HEK293 (cell line): ENCODE measurements at regions not wholly inside any gene's neighbourhood (a gene's known extent, or its start where the extent isn't known, plus 50 kb on each side); places are given as distances from the start of the nearest gene placed in this dataset.

Experiments
- RBAK ChIP-seq: fragments of 450-650 bp; formaldehyde crosslinking; IDR thresholded peaks from 2 replicates; pipeline ENCODE4 v1.5.1; 2016; ENCODE audit warnings: missing biosample characterization, missing genetic modification characterization
- SCRT1 ChIP-seq: fragments of 450-650 bp; formaldehyde crosslinking; IDR thresholded peaks from 2 replicates; pipeline ENCODE4 v1.5.1; 2016; ENCODE audit warnings: missing biosample characterization, missing genetic modification characterization, borderline replicate concordance
- SETDB1 ChIP-seq: IDR thresholded peaks from one replicate; pipeline ENCODE4 v1.6.1; 2017; ENCODE audit warnings: mild to moderate bottlenecking, low read length, moderate library complexity, mixed read lengths; ENCODE audit not compliant: insufficient read length
- ZBTB20 ChIP-seq: fragments of 450-650 bp; formaldehyde crosslinking; IDR thresholded peaks from 2 replicates; pipeline ENCODE4 v1.5.1; 2016; ENCODE audit warnings: missing biosample characterization, missing genetic modification characterization
- ZNF10 ChIP-seq: fragments of 450-650 bp; formaldehyde crosslinking; IDR thresholded peaks from 2 replicates; pipeline ENCODE4 v1.5.1; 2017; ENCODE audit warnings: missing biosample characterization, missing genetic modification characterization
- ZNF274 ChIP-seq, 2 experiments: fragments of 200-500 bp in 1 of 2; fragments of 450-650 bp in 1 of 2; sonication (Bioruptor generic) in 1 of 2; formaldehyde crosslinking in 1 of 2; IDR thresholded peaks; 2 replicates each; pipeline versions ENCODE4 v1.5.1 to v1.6.1; 2014 to 2016; ENCODE audit warnings: borderline replicate concordance in 1 of 2, inconsistent platforms in 1 of 2, low read length in 1 of 2, missing biosample characterization in 1 of 2, missing genetic modification characterization in 1 of 2
- ZNF777 ChIP-seq: fragments of 450-650 bp; formaldehyde crosslinking; IDR thresholded peaks from 2 replicates; pipeline ENCODE4 v1.5.1; 2017; ENCODE audit warnings: missing biosample characterization, missing genetic modification characterization, borderline replicate concordance
- TF ChIP-seq, protein P1 (sequence below): fragments of 450-650 bp; formaldehyde crosslinking; IDR thresholded peaks from 2 replicates; pipeline ENCODE4 v1.5.1; 2016; ENCODE audit warnings: missing biosample characterization, missing genetic modification characterization
- TF ChIP-seq, protein P2 (sequence below): fragments of 450-650 bp; formaldehyde crosslinking; conservative IDR thresholded peaks from 2 replicates; pipeline ENCODE4 v1.5.1; 2016; ENCODE audit warnings: low read depth, missing biosample characterization, missing genetic modification characterization
- TF ChIP-seq, protein P3 (sequence below): fragments of 450-650 bp; formaldehyde crosslinking; IDR thresholded peaks from 2 replicates; pipeline ENCODE4 v1.5.1; 2017; ENCODE audit warnings: missing biosample characterization, missing genetic modification characterization

DNA sequence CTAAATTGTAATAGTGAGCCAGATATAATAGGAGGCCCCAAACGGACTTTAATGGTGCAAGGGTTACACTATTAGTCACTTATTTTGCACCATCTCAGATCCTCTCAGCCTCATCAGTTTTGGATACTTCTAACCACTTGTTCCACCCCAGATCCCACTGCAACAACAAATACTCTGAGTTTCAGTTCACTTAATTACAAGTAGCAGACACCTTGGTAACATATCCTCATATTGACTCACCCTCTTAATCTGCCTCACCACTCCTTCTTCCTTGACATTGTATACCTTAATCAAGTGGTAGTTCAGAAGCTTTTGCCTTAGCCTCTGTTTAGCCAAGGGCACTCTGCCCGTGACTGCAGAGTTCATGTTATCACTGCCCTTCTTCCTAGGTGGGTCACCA lies 256.1 kb upstream of the UBASH3B start:
- TF ChIP-seq, protein P1, sequence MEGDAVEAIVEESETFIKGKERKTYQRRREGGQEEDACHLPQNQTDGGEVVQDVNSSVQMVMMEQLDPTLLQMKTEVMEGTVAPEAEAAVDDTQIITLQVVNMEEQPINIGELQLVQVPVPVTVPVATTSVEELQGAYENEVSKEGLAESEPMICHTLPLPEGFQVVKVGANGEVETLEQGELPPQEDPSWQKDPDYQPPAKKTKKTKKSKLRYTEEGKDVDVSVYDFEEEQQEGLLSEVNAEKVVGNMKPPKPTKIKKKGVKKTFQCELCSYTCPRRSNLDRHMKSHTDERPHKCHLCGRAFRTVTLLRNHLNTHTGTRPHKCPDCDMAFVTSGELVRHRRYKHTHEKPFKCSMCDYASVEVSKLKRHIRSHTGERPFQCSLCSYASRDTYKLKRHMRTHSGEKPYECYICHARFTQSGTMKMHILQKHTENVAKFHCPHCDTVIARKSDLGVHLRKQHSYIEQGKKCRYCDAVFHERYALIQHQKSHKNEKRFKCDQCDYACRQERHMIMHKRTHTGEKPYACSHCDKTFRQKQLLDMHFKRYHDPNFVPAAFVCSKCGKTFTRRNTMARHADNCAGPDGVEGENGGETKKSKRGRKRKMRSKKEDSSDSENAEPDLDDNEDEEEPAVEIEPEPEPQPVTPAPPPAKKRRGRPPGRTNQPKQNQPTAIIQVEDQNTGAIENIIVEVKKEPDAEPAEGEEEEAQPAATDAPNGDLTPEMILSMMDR (tag by site-specific recombination): no peak
- no peak for TF ChIP-seq ZNF10 (tag by site-specific recombination)
- TF ChIP-seq, protein P2, sequence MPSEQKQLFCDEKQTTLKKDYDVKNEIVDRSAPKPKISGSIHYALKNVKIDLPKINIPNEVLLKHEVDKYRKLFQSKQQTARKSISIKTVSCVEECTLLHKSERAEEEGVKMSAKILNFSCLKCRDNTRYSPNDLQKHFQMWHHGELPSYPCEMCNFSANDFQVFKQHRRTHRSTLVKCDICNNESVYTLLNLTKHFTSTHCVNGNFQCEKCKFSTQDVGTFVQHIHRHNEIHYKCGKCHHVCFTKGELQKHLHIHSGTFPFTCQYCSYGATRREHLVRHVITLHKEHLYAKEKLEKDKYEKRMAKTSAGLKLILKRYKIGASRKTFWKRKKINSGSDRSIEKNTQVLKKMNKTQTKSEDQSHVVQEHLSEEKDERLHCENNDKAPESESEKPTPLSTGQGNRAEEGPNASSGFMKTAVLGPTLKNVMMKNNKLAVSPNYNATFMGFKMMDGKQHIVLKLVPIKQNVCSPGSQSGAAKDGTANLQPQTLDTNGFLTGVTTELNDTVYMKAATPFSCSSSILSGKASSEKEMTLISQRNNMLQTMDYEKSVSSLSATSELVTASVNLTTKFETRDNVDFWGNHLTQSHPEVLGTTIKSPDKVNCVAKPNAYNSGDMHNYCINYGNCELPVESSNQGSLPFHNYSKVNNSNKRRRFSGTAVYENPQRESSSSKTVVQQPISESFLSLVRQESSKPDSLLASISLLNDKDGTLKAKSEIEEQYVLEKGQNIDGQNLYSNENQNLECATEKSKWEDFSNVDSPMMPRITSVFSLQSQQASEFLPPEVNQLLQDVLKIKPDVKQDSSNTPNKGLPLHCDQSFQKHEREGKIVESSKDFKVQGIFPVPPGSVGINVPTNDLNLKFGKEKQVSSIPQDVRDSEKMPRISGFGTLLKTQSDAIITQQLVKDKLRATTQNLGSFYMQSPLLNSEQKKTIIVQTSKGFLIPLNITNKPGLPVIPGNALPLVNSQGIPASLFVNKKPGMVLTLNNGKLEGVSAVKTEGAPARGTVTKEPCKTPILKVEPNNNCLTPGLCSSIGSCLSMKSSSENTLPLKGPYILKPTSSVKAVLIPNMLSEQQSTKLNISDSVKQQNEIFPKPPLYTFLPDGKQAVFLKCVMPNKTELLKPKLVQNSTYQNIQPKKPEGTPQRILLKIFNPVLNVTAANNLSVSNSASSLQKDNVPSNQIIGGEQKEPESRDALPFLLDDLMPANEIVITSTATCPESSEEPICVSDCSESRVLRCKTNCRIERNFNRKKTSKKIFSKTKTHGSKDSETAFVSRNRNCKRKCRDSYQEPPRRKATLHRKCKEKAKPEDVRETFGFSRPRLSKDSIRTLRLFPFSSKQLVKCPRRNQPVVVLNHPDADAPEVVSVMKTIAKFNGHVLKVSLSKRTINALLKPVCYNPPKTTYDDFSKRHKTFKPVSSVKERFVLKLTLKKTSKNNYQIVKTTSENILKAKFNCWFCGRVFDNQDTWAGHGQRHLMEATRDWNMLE: no peak
- TF ChIP-seq ZNF274 (IDR thresholded peaks at IDR 0.05; ENCODE audit: low read length): no peak
- no peak for TF ChIP-seq ZNF274 (tag by site-specific recombination; IDR thresholded peaks at IDR 0.05; ENCODE audit: borderline replicate concordance)
- TF ChIP-seq SCRT1: no peak
- no peak for TF ChIP-seq ZBTB20 (tag by site-specific recombination)
- TF ChIP-seq SETDB1: no peak
- no peak for TF ChIP-seq RBAK (tag by site-specific recombination)
- TF ChIP-seq ZNF777 (tag by site-specific recombination): no peak
- TF ChIP-seq, protein P3, sequence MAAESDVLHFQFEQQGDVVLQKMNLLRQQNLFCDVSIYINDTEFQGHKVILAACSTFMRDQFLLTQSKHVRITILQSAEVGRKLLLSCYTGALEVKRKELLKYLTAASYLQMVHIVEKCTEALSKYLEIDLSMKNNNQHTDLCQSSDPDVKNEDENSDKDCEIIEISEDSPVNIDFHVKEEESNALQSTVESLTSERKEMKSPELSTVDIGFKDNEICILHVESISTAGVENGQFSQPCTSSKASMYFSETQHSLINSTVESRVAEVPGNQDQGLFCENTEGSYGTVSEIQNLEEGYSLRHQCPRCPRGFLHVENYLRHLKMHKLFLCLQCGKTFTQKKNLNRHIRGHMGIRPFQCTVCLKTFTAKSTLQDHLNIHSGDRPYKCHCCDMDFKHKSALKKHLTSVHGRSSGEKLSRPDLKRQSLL: no peak
